GM20000 (cell line): ENCODE measurements at regions not wholly inside any gene's neighbourhood (a gene's known extent, or its start where the extent isn't known, plus 50 kb on each side); places are given as distances from the start of the nearest gene placed in this dataset.

Experiments
- DNase-seq: peaks from one replicate; pipeline ENCODE4 v3.0.0; 2012; ENCODE audit warnings: low spot score
- CTCF ChIP-seq: IDR thresholded peaks from 2 replicates; pipeline ENCODE4 v1.5.1; 2012; ENCODE audit warnings: mild to moderate bottlenecking, control low read depth; ENCODE audit errors: extremely low read depth, missing control alignments

GRCh38 chr2:147615726-147616125 is 229.1 kb upstream of the ACVR2A start:
- no peak for DNase-seq
- TF ChIP-seq CTCF = no peak

- DNase-seq = no peak
Observed at GRCh38 chr2:147614979-147615470, 229.8 kb upstream of the ACVR2A start.

DNA sequence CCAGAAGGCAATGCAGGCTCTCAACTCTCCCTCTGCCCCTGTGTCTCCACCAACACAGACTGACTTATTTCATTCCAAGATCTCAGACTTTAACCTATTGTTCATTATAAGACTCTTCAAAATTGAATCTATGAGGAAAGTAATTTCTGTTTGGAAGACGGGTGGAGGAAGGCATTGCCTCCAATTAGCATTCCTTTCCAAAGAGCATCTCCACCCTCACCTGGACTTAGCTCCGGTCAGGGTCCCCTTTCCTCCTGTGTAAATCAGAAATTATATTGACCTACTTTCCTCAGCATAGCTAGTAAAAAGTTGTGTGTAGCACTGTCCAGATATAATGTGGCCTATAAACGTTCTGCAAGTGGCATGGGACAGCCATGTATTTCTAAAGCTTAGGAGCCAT is 230.4 kb upstream of the ACVR2A start:
- DNase-seq = no peak
- TF ChIP-seq CTCF = no peak

More at GRCh38 chr2:147614979-147615470, 229.8 kb upstream of the ACVR2A start:
- no peak for TF ChIP-seq CTCF

DNA sequence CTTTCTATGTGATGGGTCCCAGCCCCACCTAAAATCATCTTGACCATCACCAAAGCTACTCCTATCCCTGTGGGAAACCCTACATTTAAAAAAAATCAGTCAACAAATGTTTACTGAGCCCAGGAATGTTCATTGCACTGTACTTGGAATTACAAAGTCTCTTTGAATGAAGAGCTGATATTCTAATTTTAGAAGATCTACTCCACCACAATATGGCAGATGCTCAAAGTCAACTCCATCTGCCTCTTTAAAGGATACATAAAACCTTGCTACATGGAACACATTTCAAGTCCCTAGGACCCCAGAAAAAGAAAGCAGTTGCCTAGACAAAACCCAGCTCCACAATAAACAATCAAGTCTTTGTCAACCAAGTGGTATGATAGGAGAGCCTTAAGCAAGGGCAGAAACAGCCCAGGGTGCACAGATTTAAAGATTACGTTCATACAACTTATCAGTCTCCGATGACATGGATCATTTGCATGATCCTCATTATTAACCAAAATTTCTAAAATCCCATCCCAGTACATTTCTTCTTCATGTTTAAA is 234.3 kb upstream of the ACVR2A start:
- TF ChIP-seq CTCF = no peak
- DNase-seq = no peak

DNA sequence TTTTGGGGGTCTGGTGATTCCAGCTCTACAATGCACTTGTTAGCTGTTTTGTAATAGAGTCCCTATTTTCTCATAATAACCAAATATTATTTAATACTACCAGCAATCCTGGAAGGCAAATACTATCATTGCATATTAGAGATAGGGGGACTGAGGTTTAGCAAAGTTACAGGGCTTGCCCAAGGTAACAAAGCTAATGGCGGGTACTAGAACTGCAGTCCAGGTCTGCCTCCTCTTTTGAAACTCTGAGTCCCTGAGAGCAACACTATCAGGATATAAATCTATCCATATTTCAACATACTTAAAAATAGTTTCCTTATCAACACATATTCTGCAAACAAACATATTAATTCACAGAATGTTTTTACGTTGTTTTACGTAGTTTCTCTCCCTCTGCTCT is 235.5 kb upstream of the ACVR2A start:
- TF ChIP-seq CTCF = no peak
- no peak for DNase-seq

GRCh38 chr2:147607379-147607778 is 237.4 kb upstream of the ACVR2A start:
- no peak for DNase-seq
- TF ChIP-seq CTCF = no peak

- no peak for TF ChIP-seq CTCF
- DNase-seq = no peak
Observed at GRCh38 chr2:147603876-147604275, 241.0 kb upstream of the ACVR2A start.
